ENCODE measurements at regions not wholly inside any gene's neighbourhood (a gene's known extent, or its start where the extent isn't known, plus 50 kb on each side); places are given as distances from the start of the nearest gene placed in this dataset.

GRCh38 chr6:48750861-48751260 is 639.9 kb upstream of the PTCHD4 start:
- no peak for DNase-seq
- intact Hi-C loops (cut with DNase I): no loop called here

GRCh38 chr6:48747471-48747870 is 636.5 kb upstream of the PTCHD4 start:
- intact Hi-C loops (cut with DNase I): no loop called here
- Histone ChIP-seq H3K36me3 (no peaks in the 10 kb centered on the region), H3K4me3 (no peak overlapping the region), H3K9me3 (no peaks in the 10 kb centered on the region), H3K4me1 (peaks cover 0 to 13% (median 0%) of the 10 kb centered on the region in 3 donors), H3K27ac (no peak overlapping the region), H3K27me3 (no peaks in the 10 kb centered on the region)
- TF ChIP-seq POLR2A (IDR thresholded peaks at IDR 0.05): no peak
- TF ChIP-seq, protein P1, sequence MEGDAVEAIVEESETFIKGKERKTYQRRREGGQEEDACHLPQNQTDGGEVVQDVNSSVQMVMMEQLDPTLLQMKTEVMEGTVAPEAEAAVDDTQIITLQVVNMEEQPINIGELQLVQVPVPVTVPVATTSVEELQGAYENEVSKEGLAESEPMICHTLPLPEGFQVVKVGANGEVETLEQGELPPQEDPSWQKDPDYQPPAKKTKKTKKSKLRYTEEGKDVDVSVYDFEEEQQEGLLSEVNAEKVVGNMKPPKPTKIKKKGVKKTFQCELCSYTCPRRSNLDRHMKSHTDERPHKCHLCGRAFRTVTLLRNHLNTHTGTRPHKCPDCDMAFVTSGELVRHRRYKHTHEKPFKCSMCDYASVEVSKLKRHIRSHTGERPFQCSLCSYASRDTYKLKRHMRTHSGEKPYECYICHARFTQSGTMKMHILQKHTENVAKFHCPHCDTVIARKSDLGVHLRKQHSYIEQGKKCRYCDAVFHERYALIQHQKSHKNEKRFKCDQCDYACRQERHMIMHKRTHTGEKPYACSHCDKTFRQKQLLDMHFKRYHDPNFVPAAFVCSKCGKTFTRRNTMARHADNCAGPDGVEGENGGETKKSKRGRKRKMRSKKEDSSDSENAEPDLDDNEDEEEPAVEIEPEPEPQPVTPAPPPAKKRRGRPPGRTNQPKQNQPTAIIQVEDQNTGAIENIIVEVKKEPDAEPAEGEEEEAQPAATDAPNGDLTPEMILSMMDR (IDR thresholded peaks at IDR 0.05): no peak
- no peak for DNase-seq

More at GRCh38 chr6:48750861-48751260, 639.9 kb upstream of the PTCHD4 start:
- TF ChIP-seq POLR2A (IDR thresholded peaks at IDR 0.05): no peak
- TF ChIP-seq, protein P1 (IDR thresholded peaks at IDR 0.05): no peak
- Histone ChIP-seq H3K9me3 (no peaks in the 10 kb centered on the region), H3K4me1 (peaks cover 0 to 14% (median 0%) of the 10 kb centered on the region in 3 donors), H3K27ac (no peak overlapping the region), H3K36me3 (no peaks in the 10 kb centered on the region), H3K27me3 (no peaks in the 10 kb centered on the region), H3K4me3 (no peak overlapping the region)
- WGBS, 2 donors: 50 to 84% methylated on average over 2 of the region's 2 CpGs

DNA sequence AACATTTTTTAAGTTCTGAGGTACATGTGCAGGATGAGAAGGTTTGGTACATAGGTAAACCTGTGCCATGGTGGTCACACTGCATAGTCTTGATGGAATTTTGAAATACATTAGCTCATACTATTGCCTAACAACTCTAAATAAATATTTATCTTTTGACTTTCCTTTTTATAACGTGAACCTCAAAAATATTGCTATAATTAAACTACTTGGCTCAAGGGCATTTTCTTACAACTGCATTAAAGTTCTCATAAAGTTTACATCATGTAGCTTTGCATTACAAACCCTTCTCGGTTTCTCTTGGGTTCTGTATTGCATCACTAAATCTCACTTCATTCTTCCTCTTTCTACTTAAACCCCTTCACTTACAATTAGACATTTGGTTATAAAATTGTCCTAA is 636.0 kb upstream of the PTCHD4 start:
- no peaks in the 10 kb centered on the region for H3K36me3 ChIP-seq
- no peak for DNase-seq
- intact Hi-C loops (cut with DNase I): no loop called here
- TF ChIP-seq, protein P1 (IDR thresholded peaks at IDR 0.05): no peak
- TF ChIP-seq POLR2A (IDR thresholded peaks at IDR 0.05): no peak
- no peak overlapping the region for H3K4me3 ChIP-seq
- peaks cover 0 to 13% (median 0%) of the 10 kb centered on the region in 3 donors for H3K4me1 ChIP-seq
- WGBS, 2 donors: 13 to 29% methylated on average over 2 of the region's 2 CpGs
- H3K27me3 ChIP-seq: no peaks in the 10 kb centered on the region
- H3K9me3 ChIP-seq: no peaks in the 10 kb centered on the region
- no peak overlapping the region for H3K27ac ChIP-seq

DNA sequence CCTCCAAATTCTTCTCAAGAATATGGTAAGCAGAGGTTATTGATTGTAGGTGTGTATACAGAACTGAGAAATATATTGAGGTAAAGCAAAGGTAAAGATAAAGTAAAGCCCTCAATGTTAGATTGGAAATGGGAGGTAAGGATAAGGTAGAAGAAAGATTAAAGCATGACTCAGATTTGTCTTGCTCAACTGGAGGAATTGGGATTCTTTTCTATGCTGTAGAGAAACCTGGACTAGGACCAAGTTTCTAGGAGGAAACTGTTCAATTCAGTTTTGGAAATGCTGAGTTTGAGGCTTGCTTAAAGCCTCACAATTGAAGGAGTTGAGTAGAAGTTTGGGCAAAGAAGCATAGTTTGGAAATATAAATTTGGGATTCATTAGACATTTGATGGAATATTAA is 634.0 kb upstream of the PTCHD4 start:
- Histone ChIP-seq H3K36me3 (no peaks in the 10 kb centered on the region), H3K4me1 (peaks cover 0 to 13% (median 0%) of the 10 kb centered on the region in 3 donors), H3K4me3 (no peak overlapping the region), H3K9me3 (no peaks in the 10 kb centered on the region), H3K27me3 (no peaks in the 10 kb centered on the region), H3K27ac (peak overlapping the region in 2 of 4 donors; percentile 38 to 48)
- TF ChIP-seq, protein P1 (IDR thresholded peaks at IDR 0.05): no peak
- no peak for TF ChIP-seq POLR2A (IDR thresholded peaks at IDR 0.05)
- intact Hi-C loops (cut with DNase I): no loop called here
- no peak for DNase-seq

GRCh38 chr6:48743738-48744137 is 632.7 kb upstream of the PTCHD4 start:
- no peak overlapping the region for H3K27ac ChIP-seq
- no peaks in the 10 kb centered on the region for H3K9me3 ChIP-seq
- DNase-seq: no peak
- H3K27me3 ChIP-seq: no peaks in the 10 kb centered on the region
- 79 to 88% methylated on average over 3 of the region's 3 CpGs for WGBS, 2 donors
- H3K4me1 ChIP-seq: peaks cover 0 to 13% (median 0%) of the 10 kb centered on the region in 3 donors
- TF ChIP-seq, protein P1 (IDR thresholded peaks at IDR 0.05): no peak
- TF ChIP-seq POLR2A (IDR thresholded peaks at IDR 0.05): no peak
- H3K36me3 ChIP-seq: no peaks in the 10 kb centered on the region
- no peak overlapping the region for H3K4me3 ChIP-seq
- intact Hi-C loops (cut with DNase I): no loop called here
